Iris pigment epithelial cell (primary cell): ENCODE measurements at regions not wholly inside any gene's neighbourhood (a gene's known extent, or its start where the extent isn't known, plus 50 kb on each side); places are given as distances from the start of the nearest gene placed in this dataset.

Experiments
- DNase-seq: peaks from one replicate; pipeline ENCODE4 v3.0.0-alpha.2; 2011; ENCODE audit warnings: low read depth

- DNase-seq: no peak
Observed at GRCh38 chr5:14017904-14018303, 73.4 kb upstream of the DNAH5 start.

- no peak for DNase-seq
Observed at GRCh38 chr5:14016549-14016948, 72.1 kb upstream of the DNAH5 start.

- DNase-seq: peak; percentile 87
Observed at GRCh38 chr5:14011089-14012020, 66.9 kb upstream of the DNAH5 start.

- peak; percentile 31 for DNase-seq
Observed at GRCh38 chr5:14009575-14009974, 65.1 kb upstream of the DNAH5 start.

- peak; percentile 67 for DNase-seq
Observed at GRCh38 chr5:14008819-14009311, 64.4 kb upstream of the DNAH5 start.

GRCh38 chr5:14006823-14007520 is 62.5 kb upstream of the DNAH5 start:
- DNase-seq: no peak

GRCh38 chr5:14004598-14005394 is 60.3 kb upstream of the DNAH5 start:
- no peak for DNase-seq

GRCh38 chr5:14003936-14004335 is 59.4 kb upstream of the DNAH5 start:
- no peak for DNase-seq

- no peak for DNase-seq
Observed at GRCh38 chr5:14003513-14003912, 59.0 kb upstream of the DNAH5 start.

- no peak for DNase-seq
Observed at GRCh38 chr5:13998254-13998653, 53.8 kb upstream of the DNAH5 start.

- no peak for DNase-seq
Observed at GRCh38 chr5:13997514-13997913, 53.0 kb upstream of the DNAH5 start.

- DNase-seq: no peak
Observed at GRCh38 chr5:13994621-13995253, 50.2 kb upstream of the DNAH5 start.
